ENCODE measurements at regions not wholly inside any gene's neighbourhood (a gene's known extent, or its start where the extent isn't known, plus 50 kb on each side); places are given as distances from the start of the nearest gene placed in this dataset.

DNA sequence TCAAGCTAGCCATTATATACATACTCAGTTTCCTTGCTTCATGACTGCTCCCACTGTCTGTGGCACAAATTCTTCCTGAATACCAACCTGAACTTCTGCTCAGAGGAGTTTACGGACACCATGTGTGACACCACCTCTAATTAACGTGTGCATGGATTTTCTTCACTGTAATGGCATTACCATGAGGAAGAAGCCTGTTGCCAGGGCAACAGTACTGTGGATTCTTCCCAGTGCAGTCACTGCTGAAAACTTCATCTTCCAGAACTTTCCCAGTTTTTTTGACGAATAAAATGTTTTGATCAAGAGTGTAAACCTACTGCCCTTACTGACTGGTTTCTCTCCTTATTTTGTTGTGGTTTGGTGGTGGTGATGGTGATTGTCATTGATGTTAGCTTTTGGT, 444.3 kb upstream of the NRSN1 start:
- TF ChIP-seq, protein P1, sequence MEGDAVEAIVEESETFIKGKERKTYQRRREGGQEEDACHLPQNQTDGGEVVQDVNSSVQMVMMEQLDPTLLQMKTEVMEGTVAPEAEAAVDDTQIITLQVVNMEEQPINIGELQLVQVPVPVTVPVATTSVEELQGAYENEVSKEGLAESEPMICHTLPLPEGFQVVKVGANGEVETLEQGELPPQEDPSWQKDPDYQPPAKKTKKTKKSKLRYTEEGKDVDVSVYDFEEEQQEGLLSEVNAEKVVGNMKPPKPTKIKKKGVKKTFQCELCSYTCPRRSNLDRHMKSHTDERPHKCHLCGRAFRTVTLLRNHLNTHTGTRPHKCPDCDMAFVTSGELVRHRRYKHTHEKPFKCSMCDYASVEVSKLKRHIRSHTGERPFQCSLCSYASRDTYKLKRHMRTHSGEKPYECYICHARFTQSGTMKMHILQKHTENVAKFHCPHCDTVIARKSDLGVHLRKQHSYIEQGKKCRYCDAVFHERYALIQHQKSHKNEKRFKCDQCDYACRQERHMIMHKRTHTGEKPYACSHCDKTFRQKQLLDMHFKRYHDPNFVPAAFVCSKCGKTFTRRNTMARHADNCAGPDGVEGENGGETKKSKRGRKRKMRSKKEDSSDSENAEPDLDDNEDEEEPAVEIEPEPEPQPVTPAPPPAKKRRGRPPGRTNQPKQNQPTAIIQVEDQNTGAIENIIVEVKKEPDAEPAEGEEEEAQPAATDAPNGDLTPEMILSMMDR (IDR thresholded peaks at IDR 0.05): no peak
- no peak overlapping the region for H3K4me3 Mint-ChIP-seq (ENCODE audit: unreplicated experiment)
- no peaks in the 10 kb centered on the region for H3K36me3 Mint-ChIP-seq (ENCODE audit: unreplicated experiment)
- H3K27ac Mint-ChIP-seq (ENCODE audit: unreplicated experiment): no peak overlapping the region
- no peaks in the 10 kb centered on the region for H3K4me1 Mint-ChIP-seq (ENCODE audit: unreplicated experiment)
- peaks cover 2% of the 10 kb centered on the region for H3K27me3 Mint-ChIP-seq (ENCODE audit: unreplicated experiment)
- DNase-seq (ENCODE audit: extremely low spot score, unreplicated experiment): no peak
- peaks cover 3% of the 10 kb centered on the region for H3K9me3 Mint-ChIP-seq (ENCODE audit: unreplicated experiment)

DNA sequence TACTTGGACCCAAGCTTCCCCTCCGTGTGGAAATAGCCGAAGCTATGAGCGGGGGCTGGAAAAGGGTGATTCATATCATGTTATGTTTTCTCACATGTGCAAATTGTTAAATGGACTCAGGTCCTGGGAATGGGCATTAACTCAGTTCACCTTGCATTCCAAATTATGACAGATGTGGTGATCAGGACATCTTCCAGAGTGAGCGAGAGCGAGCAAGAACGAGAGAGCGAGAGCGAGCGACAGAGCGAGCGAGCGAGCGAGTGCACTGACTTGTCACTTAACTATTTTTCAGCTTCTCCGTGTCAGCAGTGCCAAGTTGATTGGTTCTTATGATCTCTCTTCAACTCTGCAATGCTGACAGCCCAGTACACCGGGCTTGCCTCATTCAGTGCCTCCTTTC, 437.4 kb upstream of the NRSN1 start:
- Mint-ChIP-seq H3K4me3 (ENCODE audit: unreplicated experiment) (no peak overlapping the region), H3K27ac (ENCODE audit: unreplicated experiment) (no peak overlapping the region), H3K27me3 (ENCODE audit: unreplicated experiment) (no peaks in the 10 kb centered on the region), H3K36me3 (ENCODE audit: unreplicated experiment) (no peaks in the 10 kb centered on the region), H3K9me3 (ENCODE audit: unreplicated experiment) (no peaks in the 10 kb centered on the region), H3K4me1 (ENCODE audit: unreplicated experiment) (no peaks in the 10 kb centered on the region)
- TF ChIP-seq, protein P1 (IDR thresholded peaks at IDR 0.05): no peak
- no peak for DNase-seq (ENCODE audit: extremely low spot score, unreplicated experiment)

DNA sequence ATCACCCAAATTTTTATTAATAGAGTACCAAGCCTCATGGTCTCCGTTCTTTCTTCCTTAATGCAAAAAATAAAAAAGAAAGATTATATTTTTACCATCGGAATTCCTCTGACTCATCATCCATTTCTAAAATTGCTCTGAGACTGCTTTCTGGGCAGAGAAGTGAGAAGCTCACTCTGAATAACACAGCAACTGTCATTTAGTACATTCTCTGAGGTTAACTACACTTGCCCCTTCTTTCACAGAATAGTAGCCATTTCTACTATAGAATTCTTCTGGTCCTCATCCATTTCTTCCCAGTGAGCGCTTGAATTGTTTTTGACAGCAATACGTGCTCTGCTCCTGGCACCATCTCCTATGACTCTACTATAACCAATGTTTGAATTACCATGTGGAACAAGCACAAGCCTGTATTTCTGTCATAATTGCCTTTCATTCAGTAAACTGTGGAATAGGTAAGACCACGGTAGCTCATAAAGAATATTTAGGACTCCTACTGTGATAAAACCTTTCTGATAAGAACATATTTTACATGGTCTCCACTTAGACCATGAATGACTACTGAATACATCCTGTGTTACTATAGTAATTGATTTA, 435.5 kb upstream of the NRSN1 start:
- Mint-ChIP-seq H3K9me3 (ENCODE audit: unreplicated experiment) (no peaks in the 10 kb centered on the region), H3K36me3 (ENCODE audit: unreplicated experiment) (no peaks in the 10 kb centered on the region), H3K27me3 (ENCODE audit: unreplicated experiment) (no peaks in the 10 kb centered on the region), H3K4me3 (ENCODE audit: unreplicated experiment) (no peak overlapping the region), H3K4me1 (ENCODE audit: unreplicated experiment) (no peaks in the 10 kb centered on the region), H3K27ac (ENCODE audit: unreplicated experiment) (no peak overlapping the region)
- no peak for DNase-seq (ENCODE audit: extremely low spot score, unreplicated experiment)
- TF ChIP-seq, protein P1 (IDR thresholded peaks at IDR 0.05): no peak

DNA sequence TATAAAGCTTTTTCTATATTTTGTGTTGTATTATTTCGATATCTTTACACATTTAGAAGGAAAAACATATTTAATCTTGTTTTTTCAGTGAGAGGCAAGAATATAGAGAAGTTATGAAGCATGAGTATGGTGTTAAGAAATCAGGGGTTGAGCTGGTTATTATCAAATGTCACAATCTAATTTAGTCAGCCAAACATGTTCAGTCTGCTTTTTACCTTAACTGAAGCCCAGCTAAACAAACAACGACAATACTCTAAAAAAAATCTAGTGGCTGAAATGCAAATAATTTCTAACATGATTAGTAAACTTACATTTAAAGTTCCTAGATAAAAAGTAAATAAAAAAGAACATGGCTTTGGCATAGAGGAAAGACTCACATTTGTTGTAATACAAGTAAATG, 433.8 kb upstream of the NRSN1 start:
- no peak for DNase-seq (ENCODE audit: extremely low spot score, unreplicated experiment)
- H3K4me3 Mint-ChIP-seq (ENCODE audit: unreplicated experiment): no peak overlapping the region

DNA sequence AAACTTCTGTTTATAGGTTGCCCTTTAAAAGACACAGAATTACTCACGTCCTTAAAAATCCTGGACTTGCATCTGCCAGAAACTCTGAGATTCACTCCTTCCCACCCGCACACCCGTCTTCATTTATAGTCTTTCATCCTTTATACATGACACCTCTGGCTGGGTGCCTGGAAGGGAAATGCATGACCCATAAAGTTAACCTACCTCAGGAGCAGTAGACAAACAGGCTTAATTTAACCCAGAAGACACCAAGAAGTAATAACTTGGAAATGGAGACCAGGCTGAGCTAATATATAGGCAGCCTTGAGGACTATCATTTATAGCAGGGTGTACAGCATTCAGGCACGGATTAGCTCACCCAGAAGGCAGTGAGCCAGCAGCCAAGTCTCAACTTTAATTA, 429.0 kb upstream of the NRSN1 start:
- no peaks in the 10 kb centered on the region for H3K27me3 Mint-ChIP-seq (ENCODE audit: unreplicated experiment)
- no peaks in the 10 kb centered on the region for H3K4me1 Mint-ChIP-seq (ENCODE audit: unreplicated experiment)
- TF ChIP-seq, protein P1 (IDR thresholded peaks at IDR 0.05): no peak
- no peak overlapping the region for H3K27ac Mint-ChIP-seq (ENCODE audit: unreplicated experiment)
- no peak for DNase-seq (ENCODE audit: extremely low spot score, unreplicated experiment)
- no peaks in the 10 kb centered on the region for H3K36me3 Mint-ChIP-seq (ENCODE audit: unreplicated experiment)
- H3K9me3 Mint-ChIP-seq (ENCODE audit: unreplicated experiment): peaks cover 5% of the 10 kb centered on the region
- no peak overlapping the region for H3K4me3 Mint-ChIP-seq (ENCODE audit: unreplicated experiment)

More for the DNA sequence above, 433.8 kb upstream of the NRSN1 start:
- TF ChIP-seq, protein P1 (IDR thresholded peaks at IDR 0.05): no peak
- Mint-ChIP-seq H3K9me3 (ENCODE audit: unreplicated experiment) (no peaks in the 10 kb centered on the region), H3K4me1 (ENCODE audit: unreplicated experiment) (no peaks in the 10 kb centered on the region), H3K27ac (ENCODE audit: unreplicated experiment) (no peak overlapping the region), H3K36me3 (ENCODE audit: unreplicated experiment) (no peaks in the 10 kb centered on the region), H3K27me3 (ENCODE audit: unreplicated experiment) (no peaks in the 10 kb centered on the region)

Measured in osteocyte (in vitro differentiated cells).